Fibroblast of skin of left biceps (primary cell): ENCODE measurements at regions not wholly inside any gene's neighbourhood (a gene's known extent, or its start where the extent isn't known, plus 50 kb on each side); places are given as distances from the start of the nearest gene placed in this dataset.

Experiments
- DNase-seq, 2 experiments: peaks; one replicate each; pipeline ENCODE4 v3.0.0-alpha.2; 2013; ENCODE audit warnings: low read depth in 2 of 2

DNA sequence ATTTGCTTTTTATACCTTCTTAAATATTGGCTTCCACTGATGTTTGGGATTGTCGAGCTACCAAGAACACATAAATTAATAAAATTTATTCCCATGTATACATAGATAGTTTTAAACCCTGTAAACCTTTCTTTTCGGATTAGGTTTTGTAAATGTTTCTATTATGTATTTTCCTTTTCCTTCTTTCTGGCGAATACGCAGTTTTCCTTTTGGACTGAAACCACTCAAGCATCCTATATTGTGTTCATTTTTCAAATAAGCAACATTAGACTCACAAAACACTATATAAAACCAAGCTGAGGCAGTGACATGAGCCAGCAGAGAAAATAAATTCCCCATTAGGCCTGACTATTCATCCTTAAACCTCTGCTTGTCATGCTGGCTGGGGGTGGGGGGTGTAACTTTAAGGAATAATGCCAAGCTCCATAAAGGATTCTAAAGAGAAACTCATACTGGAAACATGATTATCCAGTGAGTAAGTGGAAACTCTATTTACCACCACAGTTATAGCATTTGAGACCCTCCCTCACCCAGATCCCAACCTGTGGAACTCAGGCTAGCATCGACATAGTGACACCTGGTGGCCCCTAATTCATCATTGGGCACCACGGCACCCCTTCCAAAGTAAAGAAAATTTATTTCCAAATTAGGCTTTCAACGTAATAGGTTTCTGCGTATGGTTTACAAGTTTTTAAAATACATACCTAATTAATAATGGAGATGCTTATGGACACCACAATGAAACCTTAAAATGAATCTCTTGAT lies 86.5 kb upstream of the CELF2 start:
- DNase-seq, result no peak

DNA sequence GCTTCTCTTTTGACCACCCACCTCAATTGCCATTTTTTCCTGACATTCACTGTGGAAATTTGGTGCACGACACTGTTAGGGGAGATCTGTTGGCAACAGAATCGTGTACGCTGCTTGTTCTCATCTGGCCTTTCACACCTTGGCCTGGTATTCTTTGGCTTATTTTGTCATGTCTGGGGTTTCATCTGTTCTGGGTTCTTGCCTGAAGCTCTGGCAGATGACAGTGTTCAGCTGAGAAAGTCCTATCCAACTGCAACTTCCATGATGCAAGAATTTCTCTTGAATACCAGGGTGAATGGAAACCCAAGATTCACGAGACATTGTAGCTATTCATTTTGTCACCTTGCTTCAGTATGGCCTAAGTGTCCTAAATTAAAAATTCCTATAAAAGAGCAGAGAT lies 82.6 kb upstream of the CELF2 start:
- no peak for DNase-seq

DNA sequence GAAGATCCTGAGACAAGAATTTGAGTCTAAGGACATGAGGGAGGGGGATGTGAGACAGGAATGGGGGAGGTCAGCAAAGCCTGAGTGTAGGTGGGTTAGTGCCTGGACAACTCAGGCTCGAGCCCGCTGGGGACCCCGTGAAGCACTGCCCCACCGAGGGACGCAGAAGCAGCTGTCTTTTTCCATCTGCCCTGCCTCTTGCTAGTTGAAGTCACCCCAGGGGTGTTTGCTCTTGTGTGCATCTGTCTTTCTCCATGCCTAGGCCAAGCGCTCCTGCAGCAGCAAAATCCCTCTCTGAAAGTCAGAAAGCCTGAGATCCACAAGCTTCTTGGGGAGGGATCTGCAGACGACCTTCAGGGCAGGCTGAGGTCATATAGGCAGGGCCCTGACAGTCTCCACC lies 79.0 kb upstream of the CELF2 start:
- no peak for DNase-seq

DNA sequence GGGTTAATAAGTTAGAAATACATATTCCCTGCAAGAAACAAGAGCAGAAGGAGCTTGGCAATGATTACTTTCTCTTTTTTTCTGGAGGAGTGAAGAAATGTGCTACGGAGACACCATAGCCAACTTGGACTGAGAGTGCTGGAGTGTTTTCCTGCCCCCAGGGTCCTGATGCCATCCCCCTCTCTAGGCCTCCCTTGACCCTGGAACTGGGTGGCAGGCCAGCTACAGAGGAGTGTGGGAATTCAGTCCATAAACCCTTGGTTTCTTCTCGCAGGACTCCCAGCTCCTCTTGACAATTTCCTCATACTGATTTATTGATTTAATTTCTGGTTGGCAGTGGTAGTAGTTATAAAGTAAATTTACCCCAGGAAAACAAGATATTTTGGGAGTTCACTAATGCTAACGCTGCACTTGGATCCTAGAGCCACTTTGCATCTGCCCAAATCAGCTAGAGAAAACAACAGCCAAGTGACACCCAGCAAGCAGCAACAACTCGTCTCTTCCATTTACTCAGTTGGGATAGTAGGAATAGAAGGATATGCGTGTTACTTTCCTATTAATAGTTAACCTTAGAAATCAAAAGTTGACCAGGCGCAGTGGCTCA lies 76.4 kb upstream of the CELF2 start:
- DNase-seq, result no peak

DNA sequence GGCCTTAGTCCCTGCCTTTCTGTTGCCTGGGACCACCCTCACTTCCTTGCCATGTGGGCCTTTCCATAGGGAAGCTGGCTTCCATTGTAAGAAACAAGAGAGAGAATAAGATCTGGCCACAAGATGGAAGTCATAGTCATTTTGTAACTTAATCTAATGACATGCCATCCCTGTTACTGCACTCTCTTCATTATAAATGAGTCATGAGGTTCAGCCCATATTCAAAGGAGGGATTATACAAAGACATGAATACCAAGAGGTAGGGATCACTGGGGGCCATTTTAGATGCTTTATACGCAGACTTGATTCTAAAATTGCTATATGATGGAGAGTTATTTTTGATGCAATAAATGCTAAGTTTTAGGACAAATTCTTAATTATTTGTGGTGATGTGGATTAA lies 75.2 kb upstream of the CELF2 start:
- no peak for DNase-seq

DNA sequence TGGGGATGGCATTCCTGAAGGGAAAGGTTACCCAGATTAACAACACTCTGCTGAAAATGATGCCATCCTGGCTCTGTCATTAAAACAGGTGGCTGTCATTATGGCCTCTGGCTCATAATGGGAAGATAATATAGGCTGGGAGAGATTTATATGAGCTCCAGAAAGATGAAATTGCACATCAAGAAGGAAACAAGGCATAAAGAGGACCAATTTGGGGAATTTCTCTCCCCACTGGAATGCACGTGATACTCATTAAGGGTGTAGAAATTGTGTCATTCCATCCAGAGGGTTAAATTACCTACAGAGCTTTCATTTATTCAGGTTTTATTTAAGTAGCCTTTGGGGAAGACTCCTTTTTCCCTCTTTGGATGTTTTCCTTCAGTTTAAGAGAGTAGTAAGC lies 71.6 kb upstream of the CELF2 start:
- no peak for DNase-seq

DNA sequence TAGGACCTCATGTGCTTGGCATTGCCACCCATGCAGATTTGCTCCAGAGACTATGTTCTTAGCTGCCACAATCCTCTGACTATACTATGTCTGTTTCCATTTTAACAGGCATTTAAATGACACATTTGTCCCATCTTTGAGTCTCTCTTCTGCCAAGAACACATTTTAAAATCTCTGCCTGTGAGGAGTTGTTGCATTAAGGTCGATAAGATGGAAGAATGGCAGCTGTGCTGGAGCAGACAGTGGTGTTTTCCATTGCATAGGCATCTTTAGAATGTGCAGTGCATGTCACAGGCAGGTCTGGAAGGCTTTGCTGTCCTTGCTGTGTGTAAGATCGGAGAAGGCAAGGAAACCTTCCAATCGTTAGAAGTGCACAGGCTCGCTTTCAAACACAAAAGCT lies 70.9 kb upstream of the CELF2 start:
- DNase-seq, result no peak

DNA sequence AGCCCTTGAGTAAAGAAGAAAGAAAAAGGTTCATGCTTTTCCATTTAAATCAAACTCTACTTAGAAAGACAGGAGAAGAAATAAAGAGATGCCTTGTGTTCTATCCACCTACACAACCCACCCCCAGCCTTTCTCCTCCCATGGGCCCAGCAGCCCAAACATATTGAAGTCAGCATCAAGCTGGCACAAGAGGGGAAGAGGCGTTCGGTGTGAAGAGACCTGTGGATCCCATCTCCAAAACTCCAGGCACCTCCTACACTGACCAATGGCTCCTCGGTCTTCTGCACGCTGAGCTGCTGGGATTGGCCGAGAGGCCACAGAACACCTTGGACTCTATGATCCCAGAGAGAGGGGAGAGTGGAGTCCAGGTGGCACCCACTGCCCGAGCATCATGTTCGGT lies 66.0 kb upstream of the CELF2 start:
- no peak for DNase-seq

DNA sequence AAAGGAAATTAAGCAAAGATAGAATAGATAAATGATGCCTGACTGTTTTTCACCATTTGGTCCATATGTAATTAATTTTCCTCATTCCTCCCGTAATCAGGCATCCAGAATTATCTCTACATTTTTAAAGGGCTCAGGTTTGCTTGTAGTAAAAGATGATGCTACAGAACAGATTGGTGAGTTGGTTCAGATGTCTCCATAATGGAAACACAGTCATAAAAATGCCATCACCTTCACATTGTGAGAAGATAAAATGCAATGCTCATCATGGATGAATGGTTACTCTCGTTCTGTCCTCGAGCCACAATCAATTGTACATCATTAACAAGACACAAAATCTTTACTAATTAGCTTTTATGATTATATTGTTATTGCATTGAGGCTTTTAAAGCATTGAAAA lies 64.9 kb upstream of the CELF2 start:
- DNase-seq, result no peak

DNA sequence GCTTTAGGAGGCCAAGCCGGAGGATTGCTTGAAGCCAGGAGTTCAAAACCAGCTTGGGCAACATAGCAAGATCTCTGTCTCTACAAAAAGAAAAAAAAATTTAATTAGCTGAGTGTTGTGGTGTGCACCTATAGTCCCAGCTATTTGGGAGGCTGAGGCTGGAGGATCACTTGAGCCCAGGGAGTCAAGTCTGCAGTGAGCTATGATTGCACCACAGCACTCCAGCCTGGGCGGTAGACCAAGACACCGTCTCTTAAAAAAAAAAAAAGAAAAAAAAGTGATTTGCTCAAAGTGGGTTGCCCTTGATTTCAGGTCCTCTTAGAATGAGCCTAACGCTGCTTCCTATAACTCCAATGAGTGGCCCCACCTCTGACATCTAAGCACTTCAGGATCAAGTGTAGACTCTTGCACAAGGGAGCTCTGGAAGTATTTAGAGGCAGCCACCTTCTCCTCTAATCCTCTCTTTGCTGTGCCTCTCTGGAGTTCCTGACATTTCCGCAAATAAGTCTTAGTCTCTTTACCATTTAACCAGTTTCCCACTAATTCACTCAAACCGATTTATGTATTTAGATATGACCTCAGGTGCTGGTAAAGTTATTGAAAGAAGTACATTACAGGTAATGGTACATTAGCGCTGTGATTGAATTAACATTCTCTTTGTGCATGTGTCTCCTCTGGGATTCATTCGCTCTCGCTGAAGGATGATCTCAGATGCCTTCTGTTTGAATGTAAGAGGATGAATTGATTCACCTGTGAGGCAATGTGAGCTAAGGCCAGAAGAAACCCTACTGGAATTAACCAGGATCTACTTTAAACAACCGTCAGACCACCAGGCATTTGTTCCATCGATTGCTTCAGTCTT lies 60.8 kb upstream of the CELF2 start:
- no peak for DNase-seq

DNA sequence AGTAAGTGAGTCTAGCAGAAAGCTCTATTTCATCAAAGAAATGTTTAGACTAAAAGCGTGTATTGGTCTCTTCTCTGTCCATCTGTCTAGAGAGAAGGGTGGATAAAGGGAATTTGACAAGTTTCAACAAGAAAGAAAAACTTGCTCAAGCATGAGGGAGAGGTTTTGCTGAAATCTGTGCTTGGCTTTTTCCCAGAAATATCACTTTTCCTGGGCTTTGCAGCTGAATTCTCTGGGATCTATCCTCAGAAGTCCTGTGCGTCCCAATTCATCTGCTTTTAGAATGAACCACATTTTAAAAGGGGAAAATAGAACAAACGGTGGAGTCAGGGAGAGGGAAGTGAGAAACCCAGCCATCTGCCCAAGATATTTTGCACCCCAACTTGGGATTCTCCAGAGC lies 59.6 kb upstream of the CELF2 start:
- no peak for DNase-seq

DNA sequence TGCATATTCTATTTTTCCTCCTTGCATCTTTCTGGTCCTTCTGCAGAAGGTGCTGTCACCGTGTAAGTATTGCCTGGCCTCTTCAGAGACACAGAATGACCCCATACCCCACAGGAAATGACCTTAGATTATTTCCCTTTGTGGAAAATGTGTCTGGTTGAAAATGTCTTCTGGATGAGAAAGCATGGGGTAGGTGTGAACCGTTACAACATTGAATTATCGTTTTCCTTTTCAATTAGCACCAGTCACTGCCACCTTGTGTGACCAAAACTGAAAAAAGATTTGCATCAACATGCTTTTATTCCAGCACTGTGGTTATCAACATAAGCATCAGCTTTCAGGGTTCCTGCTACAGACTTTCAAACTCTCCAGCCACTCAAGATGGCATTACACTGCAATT lies 58.0 kb upstream of the CELF2 start:
- no peak for DNase-seq

DNA sequence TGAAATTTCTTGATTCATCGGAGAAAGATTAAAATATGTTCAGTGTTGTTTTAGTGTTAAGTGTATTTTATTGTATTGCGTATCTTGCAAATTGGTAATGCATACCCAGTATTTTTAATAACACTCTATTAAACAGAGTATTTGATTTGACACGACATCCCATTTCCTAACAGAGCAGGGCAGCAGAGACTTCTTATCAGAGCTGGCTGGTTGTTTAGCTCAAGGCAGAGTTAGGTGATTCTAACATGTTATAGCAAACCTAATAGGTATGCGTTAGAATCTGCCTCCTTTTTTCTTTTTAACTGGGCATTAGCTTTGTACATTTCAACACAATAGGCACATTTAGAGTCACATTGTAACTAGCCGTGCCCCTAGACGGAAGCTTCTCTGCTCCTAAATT lies 57.1 kb upstream of the CELF2 start:
- DNase-seq, result no peak

DNA sequence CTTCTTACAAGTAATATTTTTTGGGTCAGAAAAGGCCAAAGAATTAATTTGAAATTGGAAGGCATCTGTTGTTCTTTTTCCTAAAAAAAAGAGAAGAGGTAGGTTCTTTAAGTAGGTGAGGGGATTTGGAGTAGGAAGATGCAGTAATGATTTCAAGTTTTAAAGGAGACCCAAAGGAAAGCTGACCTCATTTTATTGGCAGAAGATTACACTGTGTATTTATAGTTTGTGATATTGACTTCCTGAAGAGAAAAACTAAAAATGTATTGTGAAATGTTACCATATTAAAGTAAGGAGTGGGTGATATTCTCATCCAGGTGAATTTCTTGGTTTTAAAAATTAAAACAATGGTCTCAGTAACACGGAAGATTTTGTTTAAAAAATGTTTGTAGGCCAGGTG lies 56.6 kb upstream of the CELF2 start:
- no peak for DNase-seq

DNA sequence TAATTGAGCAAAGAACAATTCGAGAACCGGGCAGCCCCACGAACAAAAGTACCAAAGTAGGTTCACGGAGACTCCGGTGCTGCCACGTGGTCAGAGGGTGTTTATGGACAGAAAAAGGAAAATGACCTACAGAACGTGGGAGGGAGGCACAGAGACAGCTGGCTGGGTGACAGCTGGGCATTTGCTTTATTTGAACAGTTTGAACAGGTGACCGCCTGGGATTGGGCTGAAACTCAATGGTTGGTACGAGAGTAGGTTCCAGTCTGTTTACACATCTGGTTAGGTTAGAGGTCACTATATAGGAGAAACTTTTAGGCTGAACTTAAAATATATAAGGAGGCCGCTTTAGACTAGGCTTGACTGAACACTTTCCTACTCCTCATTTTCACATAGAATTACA lies 50.6 kb upstream of the CELF2 start:
- DNase-seq, result no peak

DNA sequence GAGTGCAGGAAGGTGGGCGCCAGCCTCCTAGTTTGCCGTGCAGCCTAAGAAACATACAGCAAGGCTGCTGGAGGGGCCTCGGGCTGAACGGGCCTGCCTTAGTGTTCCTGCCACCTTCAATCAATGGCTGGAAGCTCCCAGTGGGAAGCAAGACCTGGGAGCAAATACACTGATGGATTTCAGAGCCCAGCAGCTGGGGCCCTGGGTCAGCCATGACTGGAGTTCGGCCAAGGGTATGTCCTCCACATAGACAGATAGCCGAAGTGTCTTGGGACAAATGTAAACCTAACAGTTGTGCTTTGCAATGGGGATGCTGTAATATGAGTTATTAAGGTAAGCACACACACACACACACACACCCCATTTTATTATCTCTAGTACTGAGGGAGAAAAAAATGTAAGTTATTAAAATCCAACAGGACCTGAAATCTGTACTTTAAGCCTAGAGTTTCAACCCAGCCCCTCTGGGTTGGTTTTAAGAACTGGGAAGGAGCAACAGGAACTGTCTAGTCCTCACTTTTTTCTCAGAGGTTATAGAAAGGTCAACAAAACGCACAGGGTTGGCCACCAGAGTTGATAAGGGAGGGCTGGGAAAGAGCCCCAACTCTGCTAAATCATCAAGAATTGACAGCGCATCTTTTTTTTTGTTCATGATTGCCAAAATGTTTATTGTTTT lies 50.0 kb upstream of the CELF2 start:
- DNase-seq, result no peak
